ENCODE measurements at regions not wholly inside any gene's neighbourhood (a gene's known extent, or its start where the extent isn't known, plus 50 kb on each side); places are given as distances from the start of the nearest gene placed in this dataset.
"Not testable (repeated sequence)": the region's sequence is repeated elsewhere in the genome, so short reads cannot be mapped to it uniquely, and the experiment has no call there.

- no peak for DNase-seq
Observed at GRCh38 chr17:77509089-77509488, 368.3 kb downstream of the SEC14L1 start.

GRCh38 chr17:77509599-77509998, 368.8 kb downstream of the SEC14L1 start:
- DNase-seq, result no peak

- DNase-seq, result no peak
Observed at GRCh38 chr17:77510133-77510796, 369.5 kb downstream of the SEC14L1 start.

GRCh38 chr17:77511514-77512061, 370.8 kb downstream of the SEC14L1 start:
- no peak for DNase-seq

- no peak for DNase-seq
Observed at GRCh38 chr17:77512062-77512946, 371.5 kb downstream of the SEC14L1 start.

- DNase-seq, result no peak
Observed at GRCh38 chr17:77513045-77513444, 372.3 kb downstream of the SEC14L1 start.

- DNase-seq, result no peak
Observed at GRCh38 chr17:77515227-77515626, 374.5 kb downstream of the SEC14L1 start.

- no peak for DNase-seq
Observed at GRCh38 chr17:77516902-77517301, 376.1 kb downstream of the SEC14L1 start.

GRCh38 chr17:77521076-77521475, 380.3 kb downstream of the SEC14L1 start:
- DNase-seq, result no peak

GRCh38 chr17:77523540-77523939, 382.8 kb downstream of the SEC14L1 start:
- DNase-seq, result no peak

GRCh38 chr17:77526259-77526711, 385.5 kb downstream of the SEC14L1 start:
- DNase-seq, result no peak

- DNase-seq, result no peak
Observed at GRCh38 chr17:77526728-77527350, 386.1 kb downstream of the SEC14L1 start.

GRCh38 chr17:77527409-77527808, 386.6 kb downstream of the SEC14L1 start:
- DNase-seq, result no peak

GRCh38 chr17:77527836-77528505, 387.2 kb downstream of the SEC14L1 start:
- DNase-seq, result no peak

- no peak for DNase-seq
Observed at GRCh38 chr17:77528516-77529327, 388.0 kb downstream of the SEC14L1 start.

- no peak for DNase-seq
Observed at GRCh38 chr17:77529328-77529650, 388.5 kb downstream of the SEC14L1 start.

GRCh38 chr17:77530591-77530990, 389.8 kb downstream of the SEC14L1 start:
- no peak for DNase-seq

GRCh38 chr17:77531002-77531401, 390.2 kb downstream of the SEC14L1 start:
- no peak for DNase-seq

- no peak for DNase-seq
Observed at GRCh38 chr17:77531641-77532040, 390.9 kb downstream of the SEC14L1 start.

GRCh38 chr17:77533697-77534096, 392.9 kb downstream of the SEC14L1 start:
- DNase-seq, result not testable (repeated sequence)

- DNase-seq, result no peak
Observed at GRCh38 chr17:77534137-77534536, 393.4 kb downstream of the SEC14L1 start.

GRCh38 chr17:77535435-77535834, 394.7 kb downstream of the SEC14L1 start:
- no peak for DNase-seq

All from NCI-H748 treated with DMSO at 0.1 percent for 48 hours (cell line).